NOMO-1 treated with DMSO at 0.1 percent for 48 hours (cell line): ENCODE measurements at regions not wholly inside any gene's neighbourhood (a gene's known extent, or its start where the extent isn't known, plus 50 kb on each side); places are given as distances from the start of the nearest gene placed in this dataset.
A peak's percentile ranks its signal among the peaks of the same experiment; 100 is the strongest.

Source experiments
- DNase-seq: peaks from one replicate; lab custom pipeline; 2025; ENCODE audit not compliant: unreplicated experiment; lab: John Stamatoyannopoulos, UW

DNA sequence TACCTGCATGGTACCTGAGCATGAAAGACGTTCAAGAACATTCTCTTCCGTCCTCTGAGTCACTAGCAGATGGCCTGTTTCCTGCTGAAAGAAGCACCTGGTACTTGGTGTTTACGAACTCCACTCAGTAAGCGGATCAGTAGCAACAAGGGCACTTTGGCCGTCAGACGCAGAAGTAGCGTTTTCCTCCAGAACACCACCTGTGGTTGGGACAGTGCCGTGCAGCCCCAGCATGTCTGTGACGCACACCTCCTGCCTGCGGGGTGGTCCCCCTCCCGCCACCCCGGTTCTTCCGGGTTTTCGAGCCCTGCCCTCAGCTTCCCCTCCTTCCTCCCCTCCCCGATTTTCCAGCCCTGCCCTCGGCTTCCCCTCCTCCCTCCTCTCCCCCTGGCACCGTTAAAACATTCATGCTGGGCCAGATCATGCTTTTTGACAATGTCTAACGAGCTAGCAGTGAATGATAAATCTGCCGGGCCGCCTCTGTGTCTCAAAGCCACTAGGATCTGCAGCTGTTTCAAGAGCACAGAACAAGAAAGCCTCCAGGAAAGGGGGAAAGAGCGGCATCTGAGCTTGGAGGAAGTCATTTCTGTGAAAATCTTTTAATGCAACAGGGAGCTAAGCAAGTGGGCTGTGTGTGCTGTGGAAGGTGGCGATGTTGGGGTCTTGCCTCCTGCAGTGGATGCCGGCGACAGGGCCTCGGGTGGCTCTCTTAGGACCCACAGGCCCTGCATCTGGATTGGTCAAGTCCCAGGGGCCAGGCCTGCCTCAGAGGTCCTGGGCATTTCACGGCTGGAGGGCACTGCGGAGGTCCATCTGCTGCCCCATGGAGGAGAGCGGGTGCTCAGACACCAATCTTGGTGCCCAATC lies 207.9 kb downstream of the ERMARD start:
- peak; percentile 82 for DNase-seq

DNA sequence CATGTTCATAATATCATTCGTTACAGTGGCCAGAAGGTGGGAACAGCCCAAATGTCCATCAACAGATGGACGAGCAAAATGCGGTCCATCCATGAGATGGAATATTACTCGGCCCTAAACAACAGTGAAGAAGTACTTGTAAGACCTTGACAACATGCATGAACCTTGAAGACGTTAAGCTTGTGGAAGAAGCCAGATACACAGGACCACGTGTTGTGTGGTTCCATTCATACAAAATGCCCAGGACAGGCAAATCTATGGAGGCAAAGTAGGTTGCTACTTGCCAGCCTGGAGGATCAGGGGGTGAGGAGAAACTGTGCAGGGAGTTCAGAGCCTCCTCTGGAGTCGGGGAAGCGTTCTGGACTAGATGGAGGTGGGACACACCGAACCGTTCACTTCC lies 207.1 kb downstream of the ERMARD start:
- no peak for DNase-seq

DNA sequence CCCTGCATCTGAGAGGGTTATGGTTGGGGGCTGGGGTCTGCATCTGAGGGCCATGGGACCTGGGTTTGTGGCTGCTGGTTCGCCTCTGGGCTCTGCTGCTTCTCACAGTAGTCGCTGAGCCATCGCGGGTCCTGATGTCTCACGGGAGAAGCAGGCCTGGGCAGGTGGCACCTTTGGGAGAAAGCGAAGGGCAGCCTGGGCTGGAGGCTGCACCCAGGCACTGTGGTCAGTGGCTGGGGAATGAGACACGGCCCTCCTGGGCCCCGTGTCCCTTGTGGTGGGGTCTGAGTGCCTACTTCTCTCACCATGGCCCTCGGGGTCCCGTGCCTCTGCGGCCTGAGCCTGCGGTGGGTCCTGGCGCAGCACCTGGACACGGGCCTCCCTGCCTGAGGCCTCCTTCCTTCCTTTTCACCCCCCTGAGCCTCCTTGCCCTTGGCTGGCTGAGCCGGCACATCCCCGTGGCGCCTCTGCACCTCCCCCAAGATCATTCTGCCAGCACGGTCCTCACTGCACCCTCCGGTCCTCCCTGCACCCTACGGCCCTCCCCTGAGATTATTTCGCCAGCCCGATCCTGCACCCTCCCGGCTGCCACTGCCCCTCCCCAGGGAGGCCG lies 206.0 kb downstream of the ERMARD start:
- DNase-seq: peak; percentile 26

DNA sequence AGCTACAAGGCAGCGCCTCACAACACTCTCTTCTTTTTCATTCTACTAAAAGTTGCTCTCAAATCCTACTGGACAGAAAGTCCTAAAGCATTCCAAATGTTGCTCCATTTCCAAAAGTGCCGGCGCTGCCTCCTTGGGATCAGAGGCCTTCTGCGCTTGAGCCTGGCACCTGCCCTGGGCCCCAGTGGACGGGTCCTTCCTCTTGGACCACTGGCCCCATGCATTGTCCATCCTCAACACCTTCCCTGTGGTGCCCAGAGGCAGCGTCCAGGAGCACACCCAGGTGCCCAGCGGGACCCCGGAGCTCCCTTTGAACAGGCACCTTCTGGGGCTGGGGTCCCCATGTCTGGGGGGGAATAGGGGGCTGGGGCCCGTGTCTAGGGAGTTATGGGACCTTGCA lies 205.2 kb downstream of the ERMARD start:
- no peak for DNase-seq

DNA sequence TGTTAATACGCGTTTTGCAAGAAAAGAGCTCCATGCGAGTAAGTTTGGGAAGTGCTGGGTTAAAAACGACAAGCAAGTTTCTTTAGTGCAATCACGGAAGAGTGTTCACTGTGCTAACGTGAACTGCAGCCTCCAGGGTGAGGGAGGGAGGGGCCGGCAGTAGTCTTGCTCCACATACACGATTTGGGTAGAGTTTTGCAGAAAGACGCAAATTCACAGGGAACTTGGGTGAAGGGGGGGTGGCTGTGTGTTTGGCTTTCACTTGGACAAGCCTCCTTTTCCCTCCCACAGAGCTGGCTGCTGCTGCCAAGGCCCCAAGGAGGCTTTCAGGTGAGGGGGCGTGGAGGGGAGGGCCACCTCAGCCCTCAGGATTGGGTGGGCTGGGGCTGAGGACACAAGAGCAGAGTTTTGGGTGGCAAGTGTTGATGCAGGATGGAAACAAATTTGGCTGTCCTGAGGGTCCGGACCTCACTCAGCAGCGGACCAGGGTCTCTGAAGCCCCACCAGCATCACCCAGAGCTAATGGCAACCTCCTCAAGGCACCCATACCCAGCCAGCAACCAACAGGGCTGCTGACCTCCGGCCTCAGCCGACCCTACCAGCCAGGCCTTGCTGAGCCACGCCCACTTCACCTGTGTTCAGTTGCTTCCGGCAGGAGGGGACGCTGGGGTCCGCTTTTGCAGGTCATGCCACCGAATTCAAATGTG lies 204.5 kb downstream of the ERMARD start:
- DNase-seq: peak; percentile 92

DNA sequence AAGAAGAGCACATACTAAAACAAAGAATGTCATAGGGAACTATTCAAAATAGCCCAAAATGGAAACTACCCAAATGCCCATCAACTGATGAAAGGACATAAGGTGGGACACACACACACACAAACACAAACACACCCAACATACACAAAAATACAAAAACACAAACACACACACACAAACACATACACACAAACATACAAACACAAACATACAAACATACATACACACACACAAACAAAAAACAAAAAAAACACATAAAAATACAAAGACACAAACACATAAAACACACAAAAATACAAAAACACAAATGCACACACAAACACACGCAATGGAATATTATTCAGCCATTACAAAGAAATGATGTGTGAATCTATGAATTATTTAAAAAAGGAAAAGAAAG lies 203.6 kb downstream of the ERMARD start:
- DNase-seq: no peak

DNA sequence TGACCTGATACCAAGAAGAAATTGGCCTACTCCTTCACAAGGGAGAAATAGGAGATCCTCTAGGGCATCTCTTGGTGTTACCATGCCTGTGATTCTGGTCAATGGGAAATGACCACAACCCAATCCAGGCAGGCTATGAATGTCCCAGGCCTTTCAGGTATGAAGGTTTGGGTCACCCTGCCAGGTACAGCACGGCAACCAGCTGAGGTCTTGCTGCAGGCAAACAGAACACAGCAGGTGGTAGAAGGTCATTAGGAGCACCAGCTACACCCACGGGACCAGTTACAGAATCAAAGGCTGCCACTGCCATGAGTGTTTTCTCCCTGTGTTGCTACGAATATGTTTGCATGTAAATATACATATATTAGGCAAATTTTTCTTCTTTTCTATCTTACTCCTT lies 202.3 kb downstream of the ERMARD start:
- no peak for DNase-seq

DNA sequence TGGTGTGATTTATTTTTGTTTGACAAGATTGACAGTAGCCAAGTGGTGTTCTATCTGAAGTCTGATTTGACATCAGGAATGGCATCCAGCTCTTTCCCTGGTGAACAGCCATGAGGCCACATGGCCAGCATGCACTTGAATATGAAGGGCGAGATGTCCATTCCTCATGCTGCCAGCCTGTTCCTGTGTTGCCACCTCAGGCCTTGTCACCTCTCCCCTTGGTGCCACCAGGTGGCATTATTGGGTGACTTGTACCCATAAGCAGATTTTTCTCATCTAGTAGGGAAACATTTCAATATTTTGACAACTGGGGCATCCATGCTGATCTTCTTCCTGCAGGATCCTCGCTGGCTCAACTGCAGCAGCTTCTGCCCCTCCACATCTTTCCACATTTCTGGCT lies 199.1 kb downstream of the ERMARD start:
- DNase-seq: peak; percentile 21

DNA sequence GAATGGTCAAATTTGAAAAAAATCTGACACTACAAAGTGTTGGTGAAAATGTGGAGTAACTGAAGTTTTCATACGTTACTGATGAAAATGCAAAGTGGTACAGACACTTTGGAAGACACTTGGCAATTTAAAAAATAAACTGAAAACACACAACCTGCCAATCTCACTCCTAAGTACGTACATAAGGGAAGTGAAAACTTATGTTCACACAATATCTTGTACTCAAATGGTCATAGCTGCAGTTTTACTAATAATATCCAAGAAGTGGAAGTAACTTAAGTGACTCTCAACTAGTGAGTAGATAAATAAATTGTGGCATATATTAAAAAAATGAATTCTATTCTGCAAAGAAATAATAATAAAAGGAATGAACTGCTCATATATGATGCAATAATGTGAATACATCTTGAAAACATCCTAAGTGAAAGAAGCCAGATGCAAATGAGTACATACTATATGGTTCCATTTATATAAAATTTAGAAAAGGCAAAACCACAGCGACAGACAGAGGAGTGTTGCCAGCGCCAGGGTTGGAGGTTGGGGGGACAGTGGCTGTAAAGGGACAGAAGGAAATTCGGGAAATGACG lies 198.2 kb downstream of the ERMARD start:
- peak; percentile 73 for DNase-seq

DNA sequence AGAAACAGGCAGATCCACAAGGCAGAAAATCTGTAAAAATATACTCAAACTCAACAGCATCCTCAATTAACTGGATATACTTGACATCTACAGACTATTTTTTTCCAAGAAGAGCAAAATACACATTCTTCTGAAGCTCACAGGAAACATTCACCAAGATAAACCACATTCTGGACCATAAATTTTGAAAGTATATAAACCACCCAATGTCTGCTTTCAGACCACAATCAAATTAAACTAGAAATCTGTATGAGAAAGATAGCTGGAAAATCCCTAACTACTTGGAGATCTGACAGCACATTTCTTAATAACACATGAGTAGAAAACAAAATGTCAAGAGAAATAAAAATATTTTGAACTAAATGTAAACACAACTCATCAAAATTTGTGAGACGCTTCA lies 195.5 kb downstream of the ERMARD start:
- no peak for DNase-seq

DNA sequence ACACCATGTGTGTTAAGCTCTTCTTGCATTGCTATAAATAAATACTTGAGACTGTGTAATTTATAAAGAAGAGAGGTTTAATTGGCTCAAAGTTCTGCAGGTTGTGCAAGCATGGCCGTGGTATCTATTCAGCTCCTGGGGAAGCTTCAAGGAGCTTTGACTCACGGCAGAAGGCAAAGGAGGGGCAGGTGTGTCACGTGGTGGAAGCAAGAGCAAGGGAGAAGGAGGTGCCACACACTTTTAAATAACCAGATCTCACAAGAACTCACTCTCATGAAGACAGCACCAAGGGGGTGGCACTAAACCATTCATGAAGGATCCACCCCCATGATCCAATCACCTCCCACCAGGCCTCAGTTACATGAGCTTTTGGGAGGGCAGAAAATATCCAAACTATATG lies 193.7 kb downstream of the ERMARD start:
- no peak for DNase-seq

DNA sequence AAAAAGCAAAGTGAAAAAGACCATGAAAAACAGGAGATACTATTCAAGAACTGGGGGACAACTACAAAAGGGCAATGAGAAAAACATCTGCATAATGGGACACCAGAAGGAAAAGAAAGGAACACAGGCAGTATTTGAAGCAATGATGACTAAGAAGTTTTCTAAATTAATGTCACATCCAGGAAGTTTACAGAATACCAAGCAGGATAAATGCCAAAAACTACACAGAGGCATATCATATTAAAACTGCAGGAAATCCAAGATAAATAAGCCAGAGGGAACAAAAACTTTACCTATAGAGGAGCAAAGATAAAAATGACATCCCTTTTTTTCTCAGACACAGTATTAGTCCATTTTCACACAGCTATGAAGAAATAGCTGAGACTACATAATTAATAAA lies 193.0 kb downstream of the ERMARD start:
- DNase-seq: no peak

DNA sequence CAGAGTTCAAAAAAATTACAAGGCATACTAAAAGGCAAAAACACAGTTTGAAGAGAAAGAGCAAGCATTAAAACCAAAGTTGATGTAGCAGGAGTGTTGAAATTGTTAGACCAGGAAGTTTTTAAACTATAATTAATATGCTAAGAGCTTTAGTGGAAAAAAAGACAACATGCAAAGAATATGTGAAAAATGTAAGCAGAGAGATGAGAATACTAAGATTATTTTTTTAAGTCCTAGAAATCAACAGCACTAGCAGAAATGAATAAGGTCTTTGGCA lies 192.6 kb downstream of the ERMARD start:
- no peak for DNase-seq

DNA sequence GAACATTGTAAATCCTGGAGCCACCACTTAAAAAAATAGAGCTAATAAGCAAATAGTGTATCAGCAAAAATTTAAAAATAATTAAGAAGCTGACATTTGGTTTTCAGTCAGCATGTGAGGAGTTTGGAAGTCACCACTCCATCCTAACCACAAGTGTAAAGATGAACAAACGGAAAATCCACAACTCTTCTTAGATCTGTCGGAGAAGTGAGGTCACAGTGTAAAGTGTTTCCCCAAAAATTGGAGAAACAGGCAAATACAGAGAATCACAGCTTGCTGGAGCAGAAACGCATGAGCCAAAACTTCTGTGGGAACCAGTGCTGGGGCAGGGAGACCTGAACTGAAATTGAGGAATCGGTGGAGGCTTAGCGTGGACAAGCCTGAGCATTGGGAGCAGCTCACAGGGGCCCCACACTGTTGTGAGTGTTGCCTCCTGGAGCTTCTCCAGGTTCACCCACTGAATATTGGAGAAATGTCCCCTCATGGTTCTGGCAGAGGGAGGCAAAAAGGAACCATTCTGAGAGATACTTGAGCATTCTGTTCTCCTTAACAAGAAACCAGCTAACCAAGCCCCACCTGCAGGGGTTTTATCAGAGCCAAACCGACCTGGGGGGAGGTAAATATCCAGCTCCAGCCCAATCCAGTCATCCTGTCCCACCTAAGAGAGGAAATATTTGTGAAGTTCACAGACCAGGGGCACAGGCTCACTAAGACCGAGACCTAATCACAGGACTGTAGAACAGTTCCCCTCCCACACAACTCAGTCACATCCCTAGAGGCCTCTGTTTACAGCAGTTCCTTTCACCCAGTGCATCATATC lies 192.0 kb downstream of the ERMARD start:
- DNase-seq: no peak

DNA sequence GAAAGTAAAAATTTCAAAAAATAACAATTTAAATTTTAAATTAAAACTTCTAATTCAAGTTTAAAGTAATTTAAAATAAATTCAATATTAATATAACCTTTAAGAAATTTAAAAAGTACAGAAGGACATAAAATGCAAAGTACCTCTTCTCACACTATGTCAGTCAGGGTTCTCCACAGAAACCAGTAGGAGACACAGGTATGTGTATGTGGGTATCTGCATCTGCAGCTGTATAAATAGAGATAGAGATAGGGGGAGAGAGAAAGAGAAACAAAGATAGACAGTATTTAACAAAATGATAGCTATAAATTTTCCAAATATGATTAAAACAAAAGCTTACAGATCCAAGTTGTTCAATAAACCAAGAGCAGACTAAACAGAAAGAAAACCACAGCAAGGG lies 190.8 kb downstream of the ERMARD start:
- no peak for DNase-seq

DNA sequence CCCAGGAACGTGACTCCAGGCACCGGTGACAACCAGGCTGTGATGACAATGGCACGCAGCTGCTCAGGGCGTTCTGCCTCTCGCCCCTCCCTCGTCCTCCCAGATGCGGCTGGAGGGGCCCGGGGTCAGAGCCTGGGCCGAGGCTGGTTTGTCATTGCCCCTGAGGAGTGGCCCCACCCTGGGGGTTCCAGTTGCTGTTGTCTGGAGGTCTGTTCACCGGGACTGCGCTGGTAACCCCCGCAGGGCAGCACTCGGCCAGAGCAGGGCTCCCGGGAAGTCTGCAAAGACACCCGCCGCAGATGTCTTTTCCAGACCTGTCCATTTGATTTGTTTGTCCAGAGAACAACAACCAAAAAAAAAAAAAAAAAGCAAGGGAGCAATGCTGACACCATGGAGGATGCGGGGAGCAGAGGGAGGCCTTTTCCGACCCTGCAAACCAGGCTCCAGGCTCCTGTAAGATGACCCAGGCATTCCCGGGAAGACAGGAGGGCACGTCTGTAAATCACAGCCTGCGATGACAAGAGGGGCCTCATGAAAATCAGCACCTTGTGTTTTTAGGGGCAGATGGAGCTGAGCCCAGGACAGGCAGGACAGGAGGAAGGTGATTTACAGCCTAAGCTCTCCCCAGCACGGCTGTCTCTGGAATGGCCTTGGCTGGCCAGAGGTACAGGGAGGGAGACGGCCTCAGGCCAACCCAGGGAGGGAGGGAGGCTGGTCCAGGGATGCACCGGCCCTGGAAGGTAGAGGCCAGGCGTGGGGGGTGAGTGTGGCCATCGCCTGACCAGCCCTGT lies 189.3 kb downstream of the ERMARD start:
- no peak for DNase-seq

DNA sequence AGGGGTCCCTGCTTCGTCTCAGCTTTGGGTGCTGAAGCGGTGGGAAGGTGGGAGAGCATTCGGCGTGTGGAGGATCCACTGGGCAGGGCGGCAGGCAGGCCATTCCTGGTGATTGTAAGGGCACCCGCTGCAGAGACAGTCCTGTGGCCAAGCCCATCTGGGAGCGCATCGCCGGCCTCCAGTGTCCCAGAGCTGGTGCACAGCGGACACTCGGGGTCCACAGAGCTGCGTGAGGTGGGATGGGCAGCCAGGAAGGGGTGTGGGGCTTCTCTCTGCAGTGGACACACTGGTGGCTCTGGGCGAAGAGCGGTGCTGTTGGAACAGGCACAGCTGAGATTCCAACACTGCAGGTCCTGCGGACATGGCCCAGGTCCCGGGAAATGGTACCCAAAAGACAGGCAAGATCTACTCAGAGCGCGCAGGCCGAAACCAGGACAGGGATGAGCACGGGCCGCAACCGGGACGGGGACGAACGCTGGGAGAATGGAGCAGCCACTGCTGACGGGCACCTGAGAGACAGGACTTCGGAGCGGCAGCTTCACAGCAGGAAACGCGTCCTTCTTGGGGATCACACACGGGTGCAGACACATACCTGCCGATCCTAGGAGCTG lies 188.2 kb downstream of the ERMARD start:
- no peak for DNase-seq

DNA sequence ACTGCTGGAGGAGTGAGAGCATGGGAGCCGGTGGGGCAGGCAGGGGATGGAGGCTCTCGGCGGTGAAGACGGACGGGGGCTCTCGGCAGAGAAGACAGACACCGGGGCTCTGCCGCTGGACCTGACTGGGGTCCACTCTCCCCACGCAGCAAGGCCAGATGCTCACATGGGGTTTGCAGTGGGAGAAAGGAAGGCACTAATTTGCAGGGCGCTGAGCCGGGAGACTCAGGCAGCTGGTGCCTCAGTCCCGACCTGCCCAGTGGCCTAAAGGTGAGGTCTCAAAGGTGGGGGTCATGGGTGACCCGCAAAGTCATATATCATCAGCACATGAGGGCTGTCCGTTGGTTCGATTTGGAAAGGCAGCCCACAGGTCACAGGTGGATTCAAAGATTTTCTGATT lies 187.3 kb downstream of the ERMARD start:
- DNase-seq: no peak

DNA sequence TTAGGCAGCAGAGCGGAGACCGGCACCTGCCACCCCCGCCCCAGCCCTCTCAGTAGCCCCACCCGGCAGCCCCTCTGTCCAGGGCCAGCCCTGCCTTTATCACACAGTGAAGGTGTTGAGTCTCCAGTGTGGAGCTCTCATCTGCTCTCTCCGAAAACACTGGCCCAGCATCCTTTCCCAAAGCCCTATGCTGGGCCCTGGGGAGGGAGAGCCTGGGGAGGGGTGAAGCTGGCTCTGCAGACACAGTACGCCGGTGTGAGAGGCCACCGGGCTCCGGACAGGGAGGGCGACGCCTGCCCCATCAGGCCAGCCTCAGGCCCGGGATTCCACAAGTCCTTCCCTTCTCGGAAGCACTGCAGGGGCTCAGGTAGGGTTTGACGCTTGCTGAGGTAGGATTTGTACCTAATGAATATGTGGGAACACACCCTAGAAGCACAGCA lies 186.9 kb downstream of the ERMARD start:
- no peak for DNase-seq
